CD14-positive monocyte (primary cell): ENCODE measurements at regions not wholly inside any gene's neighbourhood (a gene's known extent, or its start where the extent isn't known, plus 50 kb on each side); places are given as distances from the start of the nearest gene placed in this dataset.

Experiments
- DNase-seq, 3 donors: peaks; one replicate each; pipeline ENCODE4 v3.0.0-alpha.2; 2011 to 2022
- H2AFZ ChIP-seq: 2 replicates; pipeline ENCODE4 v1.6.0; 2012; ENCODE audit warnings: mild to moderate bottlenecking, low read depth, low read length, inconsistent platforms; ENCODE audit not compliant: insufficient read depth, poor library complexity, severe bottlenecking
- H3K27ac ChIP-seq, 2 donors: 1 replicate in 1 of 2; 2 replicates in 1 of 2; pipeline ENCODE4 v1.5.1; 2012 to 2013; ENCODE audit warnings: low read length in 2 of 2, control low read depth in 1 of 2, inconsistent platforms in 1 of 2, low read depth in 1 of 2, mild to moderate bottlenecking in 1 of 2
- H3K27me3 ChIP-seq, 2 donors: one replicate each; pipeline versions ENCODE4 v1.6.0 to v1.6.1; 2011 to 2013; ENCODE audit warnings: low read length in 2 of 2; ENCODE audit not compliant: control insufficient read depth in 2 of 2, insufficient read depth in 2 of 2
- H3K36me3 ChIP-seq, 2 donors: replicated peaks in 1 of 2; 1 replicate in 1 of 2; 2 replicates in 1 of 2; pipeline versions ENCODE4 v1.5.1 to v1.6.1; 2012 to 2013; ENCODE audit warnings: low read length in 2 of 2, control low read depth in 1 of 2, inconsistent platforms in 1 of 2, mild to moderate bottlenecking in 1 of 2; ENCODE audit not compliant: insufficient read depth in 2 of 2, control insufficient read depth in 1 of 2
- H3K4me1 ChIP-seq, 2 donors: 1 replicate in 1 of 2; 2 replicates in 1 of 2; pipeline versions ENCODE4 v1.5.1 to v1.6.1; 2012 to 2013; ENCODE audit warnings: low read length in 2 of 2, control low read depth in 1 of 2, inconsistent platforms in 1 of 2, mild to moderate bottlenecking in 1 of 2, moderate library complexity in 1 of 2; ENCODE audit not compliant: insufficient read depth in 2 of 2, control insufficient read depth in 1 of 2
- H3K4me2 ChIP-seq: replicated peaks from 2 replicates; pipeline ENCODE3; 2012; ENCODE audit warnings: low read length, moderate library complexity, mild to moderate bottlenecking; ENCODE audit not compliant: poor library complexity, severe bottlenecking; ENCODE audit errors: extremely low read depth
- H3K4me3 ChIP-seq, 3 experiments: fragments of 200-600 bp in 1 of 3; sonication (generic) in 1 of 3; replicated peaks in 1 of 3; 1 replicate in 2 of 3; 2 replicates in 1 of 3; pipeline ENCODE4 v1.5.1; 2011 to 2013; ENCODE audit warnings: low read length in 3 of 3, mild to moderate bottlenecking in 3 of 3, control low read depth in 2 of 3, low read depth in 2 of 3, inconsistent platforms in 1 of 3, moderate library complexity in 1 of 3
- H3K79me2 ChIP-seq: 2 replicates; pipeline ENCODE4 v1.6.0; 2012; ENCODE audit warnings: mild to moderate bottlenecking, control low read depth, inconsistent platforms, low read length, moderate library complexity; ENCODE audit not compliant: insufficient read depth
- H3K9ac ChIP-seq: 2 replicates; pipeline ENCODE4 v1.6.0; 2017; ENCODE audit warnings: low read length, mild to moderate bottlenecking; ENCODE audit not compliant: insufficient read depth, poor library complexity, severe bottlenecking
- H3K9me3 ChIP-seq, 2 donors: replicated peaks in 1 of 2; 1 replicate in 1 of 2; 2 replicates in 1 of 2; pipeline versions ENCODE4 v1.5.1 to v1.6.1; 2012 to 2013; ENCODE audit warnings: low read length in 2 of 2, control low read depth in 1 of 2; ENCODE audit not compliant: control insufficient read depth in 1 of 2, insufficient read depth in 1 of 2
- H4K20me1 ChIP-seq: 2 replicates; pipeline ENCODE4 v1.6.0; 2012; ENCODE audit warnings: mild to moderate bottlenecking, low read length, control low read depth, moderate library complexity; ENCODE audit not compliant: insufficient read depth
- H3K27ac Mint-ChIP-seq, 7 donors: one replicate each; pipeline ENCODE4 v1.8.0; 2020; ENCODE audit warnings: mild to moderate bottlenecking in 7 of 7, mixed read lengths in 7 of 7, moderate library complexity in 6 of 7, inconsistent platforms in 2 of 7
- H3K27me3 Mint-ChIP-seq, 3 donors: one replicate each; pipeline ENCODE4 v1.8.0; 2021 to 2022; ENCODE audit warnings: low read depth in 3 of 3, mild to moderate bottlenecking in 3 of 3, mixed read lengths in 3 of 3, moderate library complexity in 3 of 3, inconsistent platforms in 1 of 3
- H3K36me3 Mint-ChIP-seq, 2 donors: one replicate each; pipeline ENCODE4 v1.8.0; 2020; ENCODE audit warnings: mixed read lengths in 2 of 2, inconsistent platforms in 1 of 2, mild to moderate bottlenecking in 1 of 2
- H3K4me1 Mint-ChIP-seq: one replicate; pipeline ENCODE4 v1.8.0; 2020; ENCODE audit warnings: mild to moderate bottlenecking, mixed read lengths
- H3K4me3 Mint-ChIP-seq, 2 donors: one replicate each; pipeline ENCODE4 v1.8.0; 2020; ENCODE audit warnings: mild to moderate bottlenecking in 2 of 2, mixed read lengths in 2 of 2, moderate library complexity in 1 of 2
- H3K9me3 Mint-ChIP-seq, 7 donors: one replicate each; pipeline ENCODE4 v1.8.0; 2020 to 2022; ENCODE audit warnings: mixed read lengths in 7 of 7, mild to moderate bottlenecking in 6 of 7, moderate library complexity in 6 of 7, inconsistent platforms in 2 of 7
- WGBS: methylation state at CpG from one replicate; pipeline ENCODE4 v1.1.5; 2013; ENCODE audit warnings: missing lambda C conversion rate; ENCODE audit not compliant: insufficient coverage; 5-methylcytosine and 5-hydroxymethylcytosine counted together
- intact Hi-C, 2 donors: fragments of 100-400 bp; cut with micrococcal nuclease; formaldehyde crosslinking; loops; one replicate each; pipeline versions ENCODE4 v1.15.0 to v1.15.1; 2023
- TF ChIP-seq, protein P1 (sequence below): fragments of 200-600 bp; IDR thresholded peaks from one replicate; pipeline ENCODE4 v1.8.0; 2022; ENCODE audit warnings: antibody characterized with exemption, mild to moderate bottlenecking

GRCh38 chr4:3675251-3676115 lies 90.7 kb upstream of the ADRA2C start:
- intact Hi-C loops = no loop called here
- WGBS = 83% methylated on average over 23 of the region's 32 CpGs

GRCh38 chr4:3674479-3674851 lies 91.7 kb upstream of the ADRA2C start:
- no peak overlapping the region for H3K27ac Mint-ChIP-seq

More at GRCh38 chr4:3675251-3676115, 90.7 kb upstream of the ADRA2C start:
- Mint-ChIP-seq H3K27me3 (peaks cover 1 to 13% (median 12%) of the 10 kb centered on the region in 3 donors), H3K9me3 (peaks cover 7 to 15% (median 12%) of the 10 kb centered on the region in 7 donors), H3K4me3 (no peak overlapping the region), H3K4me1 (peaks cover 4% of the 10 kb centered on the region), H3K36me3 (no peaks in the 10 kb centered on the region), H3K27ac (peak overlapping the region in 1 of 7 donors; percentile 67)
- Histone ChIP-seq H2AFZ (no peak overlapping the region), H3K27me3 (no peaks in the 10 kb centered on the region), H3K79me2 (no peaks in the 10 kb centered on the region), H3K9ac (no peak overlapping the region), H3K4me2 (no peak overlapping the region), H4K20me1 (no peaks in the 10 kb centered on the region), H3K9me3 (peaks cover 13 to 14% of the 10 kb centered on the region in 2 donors), H3K27ac (no peak overlapping the region), H3K4me3 (no peak overlapping the region), H3K36me3 (no peaks in the 10 kb centered on the region), H3K4me1 (no peaks in the 10 kb centered on the region)
- TF ChIP-seq, protein P1, sequence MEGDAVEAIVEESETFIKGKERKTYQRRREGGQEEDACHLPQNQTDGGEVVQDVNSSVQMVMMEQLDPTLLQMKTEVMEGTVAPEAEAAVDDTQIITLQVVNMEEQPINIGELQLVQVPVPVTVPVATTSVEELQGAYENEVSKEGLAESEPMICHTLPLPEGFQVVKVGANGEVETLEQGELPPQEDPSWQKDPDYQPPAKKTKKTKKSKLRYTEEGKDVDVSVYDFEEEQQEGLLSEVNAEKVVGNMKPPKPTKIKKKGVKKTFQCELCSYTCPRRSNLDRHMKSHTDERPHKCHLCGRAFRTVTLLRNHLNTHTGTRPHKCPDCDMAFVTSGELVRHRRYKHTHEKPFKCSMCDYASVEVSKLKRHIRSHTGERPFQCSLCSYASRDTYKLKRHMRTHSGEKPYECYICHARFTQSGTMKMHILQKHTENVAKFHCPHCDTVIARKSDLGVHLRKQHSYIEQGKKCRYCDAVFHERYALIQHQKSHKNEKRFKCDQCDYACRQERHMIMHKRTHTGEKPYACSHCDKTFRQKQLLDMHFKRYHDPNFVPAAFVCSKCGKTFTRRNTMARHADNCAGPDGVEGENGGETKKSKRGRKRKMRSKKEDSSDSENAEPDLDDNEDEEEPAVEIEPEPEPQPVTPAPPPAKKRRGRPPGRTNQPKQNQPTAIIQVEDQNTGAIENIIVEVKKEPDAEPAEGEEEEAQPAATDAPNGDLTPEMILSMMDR = no peak
- DNase-seq = no peak

More at GRCh38 chr4:3674479-3674851, 91.7 kb upstream of the ADRA2C start:
- no peak overlapping the region for H3K4me2 ChIP-seq
- TF ChIP-seq, protein P1 = no peak
- H3K36me3 ChIP-seq = no peaks in the 10 kb centered on the region
- H3K27ac ChIP-seq = no peak overlapping the region
- Mint-ChIP-seq H3K4me3 (no peak overlapping the region), H3K36me3 (no peaks in the 10 kb centered on the region), H3K4me1 (peaks cover 4% of the 10 kb centered on the region), H3K27me3 (peaks cover 1 to 13% (median 10%) of the 10 kb centered on the region in 3 donors), H3K9me3 (peaks cover 7 to 15% (median 12%) of the 10 kb centered on the region in 7 donors)
- 62% methylated on average over 7 of the region's 7 CpGs for WGBS
- DNase-seq = no peak
- no peaks in the 10 kb centered on the region for H3K4me1 ChIP-seq
- intact Hi-C loops = no loop called here
- H3K27me3 ChIP-seq = no peaks in the 10 kb centered on the region
- no peak overlapping the region for H3K4me3 ChIP-seq
- H3K9ac ChIP-seq = no peak overlapping the region
- peaks cover 13 to 14% of the 10 kb centered on the region in 2 donors for H3K9me3 ChIP-seq
- no peaks in the 10 kb centered on the region for H3K79me2 ChIP-seq
- H2AFZ ChIP-seq = no peak overlapping the region
- no peaks in the 10 kb centered on the region for H4K20me1 ChIP-seq
